Lung (tissue), 11 donors: ENCODE measurements at regions not wholly inside any gene's neighbourhood (a gene's known extent, or its start where the extent isn't known, plus 50 kb on each side); places are given as distances from the start of the nearest gene placed in this dataset.
A peak's percentile ranks its signal among the peaks of the same experiment; 100 is the strongest.

ENCODE experiments used
- ATAC-seq: fragments of 200-7000 bp; cut with Tn5 transposase; one replicate; pipeline ENCODE4 v1.9.1; 2020; ENCODE audit warnings: moderate number of reproducible peaks; ENCODE audit not compliant: insufficient read depth, low FRiP score
- DNase-seq, 3 donors: peaks; one replicate each; pipeline ENCODE4 v3.0.0-alpha.2; 2013 to 2017
- H3K27ac ChIP-seq, 2 donors: one replicate each; pipeline ENCODE4 v1.5.1; 2013; ENCODE audit warnings: mild to moderate bottlenecking in 2 of 2, moderate library complexity in 2 of 2, control low read depth in 1 of 2, inconsistent platforms in 1 of 2, low read depth in 1 of 2, low read length in 1 of 2
- H3K27me3 ChIP-seq, 3 donors: one replicate each; pipeline ENCODE4 v1.5.1; 2013; ENCODE audit warnings: low read length in 2 of 3; ENCODE audit not compliant: control insufficient read depth in 3 of 3, insufficient read depth in 3 of 3
- H3K36me3 ChIP-seq, 4 donors: one replicate each; pipeline ENCODE4 v1.5.1; 2013; ENCODE audit warnings: low read length in 4 of 4, mild to moderate bottlenecking in 1 of 4, moderate library complexity in 1 of 4; ENCODE audit not compliant: control insufficient read depth in 4 of 4, insufficient read depth in 4 of 4
- H3K4me1 ChIP-seq, 5 donors: one replicate each; pipeline ENCODE4 v1.5.1; 2013; ENCODE audit warnings: low read length in 5 of 5, mild to moderate bottlenecking in 2 of 5, moderate library complexity in 1 of 5; ENCODE audit not compliant: control insufficient read depth in 5 of 5, insufficient read depth in 5 of 5
- H3K4me3 ChIP-seq: one replicate; pipeline ENCODE4 v1.5.1; 2013; ENCODE audit warnings: mild to moderate bottlenecking, control low read depth, moderate library complexity
- H3K9ac ChIP-seq, 2 donors: one replicate each; pipeline ENCODE4 v1.5.1; 2013; ENCODE audit warnings: low read length in 2 of 2, control low read depth in 1 of 2; ENCODE audit not compliant: insufficient read depth in 1 of 2
- H3K9me3 ChIP-seq, 4 donors: one replicate each; pipeline ENCODE4 v1.5.1; 2013; ENCODE audit warnings: low read length in 3 of 4, mild to moderate bottlenecking in 1 of 4, moderate library complexity in 1 of 4; ENCODE audit not compliant: control insufficient read depth in 4 of 4, insufficient read depth in 3 of 4
- WGBS, 2 donors: extraction: QIAGEN DNeasy Blood & Tissue Kit; methylation state at CpG; one replicate each; pipeline ENCODE4 v1.1.7; 2013; 5-methylcytosine and 5-hydroxymethylcytosine counted together
- TF ChIP-seq, protein P1 (sequence below): IDR thresholded peaks from 2 replicates; pipeline ENCODE4 v1.5.1; 2012; ENCODE audit warnings: mild to moderate bottlenecking; ENCODE audit errors: control extremely low read depth, extremely low read depth
- donor health status: control.
- donor health status: control.
- donor health status: Bipolar disorder and iron deficiency.
- donor health status: healthy.
- donor health status: DM: yes; HTN: yes; CAD: no.

DNA sequence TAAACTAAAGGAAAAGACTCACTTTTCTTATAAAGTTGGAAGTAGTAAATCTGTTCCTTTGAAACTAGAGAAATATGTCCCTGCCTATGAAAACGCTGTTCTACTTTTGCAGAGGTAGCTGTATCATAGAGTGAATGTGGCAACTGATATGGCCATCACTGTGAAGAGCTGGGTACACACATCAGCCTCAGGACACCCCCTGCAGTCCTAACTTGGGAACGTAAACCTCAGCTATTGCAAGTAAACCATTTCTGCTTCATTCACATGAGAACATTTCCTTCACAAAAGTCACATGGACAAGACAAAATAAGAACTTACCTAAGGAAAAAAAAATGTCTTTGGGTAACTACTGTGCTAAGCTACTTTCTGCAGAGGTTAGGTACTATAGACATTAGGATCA, 233.3 kb upstream of the PPFIA2 start:
- H3K9me3 ChIP-seq, result no peaks in the 10 kb centered on the region
- H3K27ac ChIP-seq, result no peak overlapping the region
- no peak overlapping the region for H3K9ac ChIP-seq
- peak in 1 of 3 donors; percentile 4 for DNase-seq
- H3K36me3 ChIP-seq, result no peaks in the 10 kb centered on the region
- TF ChIP-seq, protein P1, sequence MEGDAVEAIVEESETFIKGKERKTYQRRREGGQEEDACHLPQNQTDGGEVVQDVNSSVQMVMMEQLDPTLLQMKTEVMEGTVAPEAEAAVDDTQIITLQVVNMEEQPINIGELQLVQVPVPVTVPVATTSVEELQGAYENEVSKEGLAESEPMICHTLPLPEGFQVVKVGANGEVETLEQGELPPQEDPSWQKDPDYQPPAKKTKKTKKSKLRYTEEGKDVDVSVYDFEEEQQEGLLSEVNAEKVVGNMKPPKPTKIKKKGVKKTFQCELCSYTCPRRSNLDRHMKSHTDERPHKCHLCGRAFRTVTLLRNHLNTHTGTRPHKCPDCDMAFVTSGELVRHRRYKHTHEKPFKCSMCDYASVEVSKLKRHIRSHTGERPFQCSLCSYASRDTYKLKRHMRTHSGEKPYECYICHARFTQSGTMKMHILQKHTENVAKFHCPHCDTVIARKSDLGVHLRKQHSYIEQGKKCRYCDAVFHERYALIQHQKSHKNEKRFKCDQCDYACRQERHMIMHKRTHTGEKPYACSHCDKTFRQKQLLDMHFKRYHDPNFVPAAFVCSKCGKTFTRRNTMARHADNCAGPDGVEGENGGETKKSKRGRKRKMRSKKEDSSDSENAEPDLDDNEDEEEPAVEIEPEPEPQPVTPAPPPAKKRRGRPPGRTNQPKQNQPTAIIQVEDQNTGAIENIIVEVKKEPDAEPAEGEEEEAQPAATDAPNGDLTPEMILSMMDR, result no peak
- H3K4me1 ChIP-seq, result no peaks in the 10 kb centered on the region
- H3K27me3 ChIP-seq, result no peaks in the 10 kb centered on the region
- WGBS, 2 donors, result 33 to 36% methylated on average over 2 of the region's 2 CpGs
- ATAC-seq, result no peak
- H3K4me3 ChIP-seq, result no peak overlapping the region

DNA sequence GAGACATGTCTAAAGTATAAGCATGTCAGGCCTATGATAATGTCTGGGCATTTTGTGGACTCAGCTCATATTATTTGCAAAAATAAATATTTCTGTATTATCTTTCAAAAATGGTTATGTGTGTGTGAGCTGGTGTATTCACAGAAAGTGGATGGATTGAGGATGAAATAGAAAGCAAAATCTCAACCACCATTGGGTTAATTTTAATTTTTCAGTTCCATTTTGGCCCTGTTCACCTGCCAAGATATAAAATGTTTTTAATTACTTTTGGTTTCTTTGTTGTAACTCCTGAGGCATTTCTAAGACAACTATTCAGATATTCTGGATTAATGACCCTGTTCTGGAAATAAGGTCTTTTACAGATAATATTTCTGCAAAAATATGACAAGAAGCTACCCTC, 232.7 kb upstream of the PPFIA2 start:
- no peak for ATAC-seq
- Histone ChIP-seq H3K9me3 (no peaks in the 10 kb centered on the region), H3K36me3 (no peaks in the 10 kb centered on the region), H3K9ac (no peak overlapping the region), H3K27me3 (no peaks in the 10 kb centered on the region), H3K27ac (no peak overlapping the region), H3K4me3 (no peak overlapping the region), H3K4me1 (no peaks in the 10 kb centered on the region)
- TF ChIP-seq, protein P1, result no peak
- no peak for DNase-seq

DNA sequence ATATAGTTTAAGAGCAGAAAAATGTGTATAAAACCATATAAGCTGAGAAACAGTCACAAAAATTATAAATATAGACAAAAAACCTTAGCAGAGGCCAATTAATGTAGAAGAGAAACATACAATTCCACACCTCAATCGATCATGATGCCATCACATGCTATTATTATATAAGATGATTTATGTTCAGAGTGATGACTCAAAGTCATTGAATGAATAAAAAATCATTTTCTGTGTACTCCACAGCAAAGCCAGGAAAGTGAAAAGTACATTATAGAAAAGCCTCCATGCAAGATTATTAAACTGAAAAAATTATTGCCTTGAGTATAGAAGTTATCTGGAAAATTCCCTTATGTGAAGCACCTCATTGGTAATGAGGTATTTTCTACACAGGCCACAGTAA, 229.2 kb upstream of the PPFIA2 start:
- DNase-seq (no peak), ATAC-seq (no peak)
- H3K9me3 ChIP-seq, result no peaks in the 10 kb centered on the region
- WGBS, 2 donors, result 83 to 97% methylated on average over 1 of the region's 1 CpG
- TF ChIP-seq, protein P1, result no peak
- H3K27me3 ChIP-seq, result no peaks in the 10 kb centered on the region
- H3K9ac ChIP-seq, result no peak overlapping the region
- H3K27ac ChIP-seq, result no peak overlapping the region
- no peak overlapping the region for H3K4me3 ChIP-seq
- H3K36me3 ChIP-seq, result no peaks in the 10 kb centered on the region
- H3K4me1 ChIP-seq, result no peaks in the 10 kb centered on the region

DNA sequence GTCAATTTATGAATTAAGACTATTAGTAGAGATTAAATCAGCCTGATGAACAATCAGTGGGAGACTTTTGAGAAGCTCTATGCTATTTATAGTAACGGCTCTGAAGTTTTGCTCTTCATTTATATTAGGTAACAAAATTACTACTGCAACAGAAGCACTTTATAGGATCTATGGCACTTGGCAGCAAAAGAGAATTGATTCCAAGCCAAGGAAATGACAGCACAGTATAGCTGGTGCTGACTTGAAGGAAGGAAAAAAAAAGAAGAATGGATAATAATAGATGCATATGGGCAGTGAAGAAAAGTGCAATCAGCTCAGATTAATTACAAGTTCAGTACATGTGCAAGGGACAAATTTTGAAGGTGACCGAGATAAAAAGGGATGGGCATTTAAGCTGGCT, 228.2 kb upstream of the PPFIA2 start:
- 60 to 82% methylated on average over 2 of the region's 2 CpGs for WGBS, 2 donors
- no peak overlapping the region for H3K4me3 ChIP-seq
- ATAC-seq (no peak), DNase-seq (peak in 1 of 3 donors; percentile 2)
- no peaks in the 10 kb centered on the region for H3K36me3 ChIP-seq
- H3K9me3 ChIP-seq, result no peaks in the 10 kb centered on the region
- no peak overlapping the region for H3K27ac ChIP-seq
- no peak overlapping the region for H3K9ac ChIP-seq
- no peaks in the 10 kb centered on the region for H3K27me3 ChIP-seq
- H3K4me1 ChIP-seq, result no peaks in the 10 kb centered on the region
- TF ChIP-seq, protein P1, result no peak
